ENCODE measurements at regions not wholly inside any gene's neighbourhood (a gene's known extent, or its start where the extent isn't known, plus 50 kb on each side); places are given as distances from the start of the nearest gene placed in this dataset.

DNA sequence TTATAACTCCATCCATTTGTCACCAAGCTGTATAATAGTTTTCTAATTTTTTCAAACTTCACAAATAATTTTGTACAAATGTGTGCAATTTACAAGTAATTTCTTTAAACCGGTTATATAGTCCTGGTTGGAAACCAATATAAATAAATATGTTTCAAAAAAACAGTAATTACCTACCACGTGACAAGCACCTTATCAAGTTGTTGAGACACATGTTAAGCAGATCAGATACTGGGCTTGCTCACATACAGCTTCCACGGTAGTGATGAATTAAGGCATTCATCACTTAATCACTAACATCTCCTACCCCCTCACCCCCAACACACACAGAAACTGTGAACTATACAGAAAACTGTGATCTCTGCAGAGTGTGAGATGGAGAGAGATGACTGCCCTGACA, 630.0 kb upstream of the MBL2 start:
- Histone ChIP-seq H3K27ac (no peak overlapping the region), H3K27me3 (no peaks in the 10 kb centered on the region), H3K9me3 (no peaks in the 10 kb centered on the region), H3K4me1 (no peaks in the 10 kb centered on the region), H3K4me3 (no peak overlapping the region), H3K36me3 (no peaks in the 10 kb centered on the region)
- WGBS, 2 donors: 67 to 74% methylated on average over 3 of the region's 3 CpGs
- DNase-seq: no peak
- TF ChIP-seq POLR2A (IDR thresholded peaks at IDR 0.05): no peak
- TF ChIP-seq, protein P1, sequence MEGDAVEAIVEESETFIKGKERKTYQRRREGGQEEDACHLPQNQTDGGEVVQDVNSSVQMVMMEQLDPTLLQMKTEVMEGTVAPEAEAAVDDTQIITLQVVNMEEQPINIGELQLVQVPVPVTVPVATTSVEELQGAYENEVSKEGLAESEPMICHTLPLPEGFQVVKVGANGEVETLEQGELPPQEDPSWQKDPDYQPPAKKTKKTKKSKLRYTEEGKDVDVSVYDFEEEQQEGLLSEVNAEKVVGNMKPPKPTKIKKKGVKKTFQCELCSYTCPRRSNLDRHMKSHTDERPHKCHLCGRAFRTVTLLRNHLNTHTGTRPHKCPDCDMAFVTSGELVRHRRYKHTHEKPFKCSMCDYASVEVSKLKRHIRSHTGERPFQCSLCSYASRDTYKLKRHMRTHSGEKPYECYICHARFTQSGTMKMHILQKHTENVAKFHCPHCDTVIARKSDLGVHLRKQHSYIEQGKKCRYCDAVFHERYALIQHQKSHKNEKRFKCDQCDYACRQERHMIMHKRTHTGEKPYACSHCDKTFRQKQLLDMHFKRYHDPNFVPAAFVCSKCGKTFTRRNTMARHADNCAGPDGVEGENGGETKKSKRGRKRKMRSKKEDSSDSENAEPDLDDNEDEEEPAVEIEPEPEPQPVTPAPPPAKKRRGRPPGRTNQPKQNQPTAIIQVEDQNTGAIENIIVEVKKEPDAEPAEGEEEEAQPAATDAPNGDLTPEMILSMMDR (IDR thresholded peaks at IDR 0.05): no peak
- intact Hi-C loops (cut with DNase I): no loop called here

DNA sequence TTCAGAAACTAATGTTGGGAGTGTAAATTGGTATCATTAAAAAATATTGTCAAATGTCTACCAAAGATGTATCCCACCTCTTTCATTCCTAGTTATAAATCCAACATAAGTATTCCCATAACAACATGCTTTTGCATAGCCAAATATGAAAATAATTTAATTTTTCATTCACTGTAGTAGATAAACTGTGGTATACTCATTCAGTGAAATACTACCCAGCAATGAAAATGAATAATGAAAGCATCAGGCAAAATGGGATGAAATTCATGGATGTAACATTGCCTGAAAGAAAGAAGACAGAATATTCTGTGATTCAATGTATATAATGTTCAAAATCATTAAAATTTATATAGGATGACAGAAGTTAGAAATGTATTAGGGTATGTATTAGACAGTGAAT, 629.0 kb upstream of the MBL2 start:
- Histone ChIP-seq H3K27me3 (no peaks in the 10 kb centered on the region), H3K4me1 (no peaks in the 10 kb centered on the region), H3K4me3 (no peak overlapping the region), H3K36me3 (no peaks in the 10 kb centered on the region), H3K9me3 (peaks cover 0 to 5% (median 0%) of the 10 kb centered on the region in 3 donors), H3K27ac (no peak overlapping the region)
- TF ChIP-seq, protein P1 (IDR thresholded peaks at IDR 0.05): no peak
- TF ChIP-seq POLR2A (IDR thresholded peaks at IDR 0.05): no peak
- no peak for DNase-seq
- intact Hi-C loops (cut with DNase I): no loop called here

GRCh38 chr10:53396876-53397275, 624.3 kb upstream of the MBL2 start:
- H3K4me3 ChIP-seq: no peak overlapping the region
- no peak for DNase-seq
- H3K27ac ChIP-seq: no peak overlapping the region
- TF ChIP-seq POLR2A (IDR thresholded peaks at IDR 0.05): no peak
- TF ChIP-seq, protein P1 (IDR thresholded peaks at IDR 0.05): no peak
- no peaks in the 10 kb centered on the region for H3K27me3 ChIP-seq
- H3K4me1 ChIP-seq: no peaks in the 10 kb centered on the region
- WGBS, 2 donors: 71 to 79% methylated on average over 2 of the region's 2 CpGs
- peaks cover 0 to 30% (median 0%) of the 10 kb centered on the region in 3 donors for H3K9me3 ChIP-seq
- intact Hi-C loops (cut with DNase I): no loop called here
- H3K36me3 ChIP-seq: no peaks in the 10 kb centered on the region

DNA sequence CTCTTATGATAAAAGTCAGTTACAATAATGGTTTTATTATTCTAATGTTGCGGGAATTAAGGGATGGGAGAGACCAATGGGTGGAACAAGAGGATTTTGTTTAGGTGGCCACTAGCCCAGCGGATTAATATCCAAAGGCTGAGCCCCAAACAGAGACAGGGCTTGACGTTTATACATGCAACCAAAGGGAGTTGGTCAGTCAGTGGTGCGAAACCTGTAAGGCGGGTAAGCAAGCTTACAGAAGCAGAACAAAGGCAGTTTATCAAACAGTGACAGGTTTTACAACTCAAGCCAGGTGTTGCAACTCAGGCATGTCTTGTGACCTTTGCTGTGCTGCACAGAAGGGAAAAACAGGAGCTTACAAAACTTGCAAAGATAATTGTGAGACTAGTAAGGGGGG, 622.9 kb upstream of the MBL2 start:
- no peaks in the 10 kb centered on the region for H3K36me3 ChIP-seq
- 73 to 78% methylated on average over 5 of the region's 5 CpGs for WGBS, 2 donors
- no peak overlapping the region for H3K4me3 ChIP-seq
- DNase-seq: no peak
- H3K27me3 ChIP-seq: no peaks in the 10 kb centered on the region
- intact Hi-C loops (cut with DNase I): no loop called here
- H3K27ac ChIP-seq: no peak overlapping the region
- H3K9me3 ChIP-seq: peaks cover 0 to 30% (median 0%) of the 10 kb centered on the region in 3 donors
- no peak for TF ChIP-seq POLR2A (IDR thresholded peaks at IDR 0.05)
- TF ChIP-seq, protein P1 (IDR thresholded peaks at IDR 0.05): no peak
- no peaks in the 10 kb centered on the region for H3K4me1 ChIP-seq

- no peak for DNase-seq
- Histone ChIP-seq H3K4me3 (no peak overlapping the region), H3K27ac (no peak overlapping the region), H3K9me3 (no peaks in the 10 kb centered on the region), H3K27me3 (no peaks in the 10 kb centered on the region), H3K36me3 (no peaks in the 10 kb centered on the region), H3K4me1 (no peaks in the 10 kb centered on the region)
- TF ChIP-seq POLR2A (IDR thresholded peaks at IDR 0.05): no peak
- TF ChIP-seq, protein P1 (IDR thresholded peaks at IDR 0.05): no peak
- 75 to 78% methylated on average over 4 of the region's 4 CpGs for WGBS, 2 donors
- intact Hi-C loops (cut with DNase I): no loop called here
These were observed 615.0 kb upstream of the MBL2 start for GRCh38 chr10:53387562-53387961.

All from esophagus squamous epithelium (tissue), 5 donors.